GM23338 (cell line): ENCODE measurements at regions not wholly inside any gene's neighbourhood (a gene's known extent, or its start where the extent isn't known, plus 50 kb on each side); places are given as distances from the start of the nearest gene placed in this dataset.

ENCODE experiments used
- EZH2 ChIP-seq: fragments of 200-600 bp; sonication (generic); IDR thresholded peaks from one replicate; pipeline ENCODE4 v1.8.0; 2017; ENCODE audit warnings: antibody characterized with exemption, mild to moderate bottlenecking, low read depth; ENCODE audit not compliant: unreplicated experiment
- REST ChIP-seq: IDR thresholded peaks from one replicate; pipeline ENCODE4 v1.6.1; 2018; ENCODE audit warnings: antibody characterized with exemption; ENCODE audit not compliant: unreplicated experiment
- ZNF331 ChIP-seq: fragments of 250-450 bp; sonication (Bioruptor Pico); IDR thresholded peaks from 2 replicates; pipeline ENCODE4 v1.5.0; 2020; ENCODE audit warnings: low read depth, mild to moderate bottlenecking, moderate library complexity
- ZNF462 ChIP-seq: fragments of 250-450 bp; sonication (Bioruptor Pico); IDR thresholded peaks from 2 replicates; pipeline ENCODE4 v1.5.0; 2020; ENCODE audit warnings: mild to moderate bottlenecking, moderate library complexity

- peak; percentile 67; the same call in 1 of the 2 replicates for TF ChIP-seq ZNF462 (CRISPR knock-in tag)
- no peak for TF ChIP-seq REST
- no peak for TF ChIP-seq ZNF331 (CRISPR knock-in tag)
- TF ChIP-seq EZH2, result no peak
Measured at GRCh38 chr9:107422189-107423185, 67.1 kb downstream of the KLF4 start (continued).
